ENCODE measurements at regions not wholly inside any gene's neighbourhood (a gene's known extent, or its start where the extent isn't known, plus 50 kb on each side); places are given as distances from the start of the nearest gene placed in this dataset.

DNA sequence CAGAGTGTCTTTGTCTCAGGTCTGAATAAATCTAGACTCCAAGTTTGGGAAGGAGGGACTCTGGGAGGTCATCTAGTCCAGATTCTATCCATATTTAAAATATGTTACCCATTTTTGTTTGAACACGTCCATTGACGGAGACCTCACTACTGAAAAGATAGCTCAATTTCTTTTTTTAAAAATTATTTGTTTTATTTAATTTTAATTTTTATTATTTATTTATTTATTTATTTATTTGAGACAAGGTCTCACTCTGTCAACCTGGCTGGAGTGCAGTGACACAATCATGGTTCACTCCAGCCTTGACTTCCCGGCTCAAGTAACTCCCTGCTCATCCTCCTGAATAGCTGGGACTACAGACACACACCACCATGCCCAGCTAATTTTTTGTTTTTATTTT lies 89.5 kb upstream of the SNX19 start:
- no peak for TF ChIP-seq IRF2 (CRISPR knock-in tag; IDR thresholded peaks at IDR 0.05)
- no peak for TF ChIP-seq ZNF124 (CRISPR knock-in tag; IDR thresholded peaks at IDR 0.05)
- no peak for TF ChIP-seq ESRRA (IDR thresholded peaks at IDR 0.05; ENCODE audit: borderline replicate concordance, low read depth)
- TF ChIP-seq RBBP5 (IDR thresholded peaks at IDR 0.05; ENCODE audit: borderline replicate concordance, insufficient read depth, low read length, poor library complexity, severe bottlenecking) = no peak
- no peak for TF ChIP-seq BHLHE40 (IDR thresholded peaks at IDR 0.05; ENCODE audit: low read length)
- TF ChIP-seq ZNF239 (CRISPR knock-in tag; IDR thresholded peaks at IDR 0.05) = no peak
- TF ChIP-seq, protein P1, sequence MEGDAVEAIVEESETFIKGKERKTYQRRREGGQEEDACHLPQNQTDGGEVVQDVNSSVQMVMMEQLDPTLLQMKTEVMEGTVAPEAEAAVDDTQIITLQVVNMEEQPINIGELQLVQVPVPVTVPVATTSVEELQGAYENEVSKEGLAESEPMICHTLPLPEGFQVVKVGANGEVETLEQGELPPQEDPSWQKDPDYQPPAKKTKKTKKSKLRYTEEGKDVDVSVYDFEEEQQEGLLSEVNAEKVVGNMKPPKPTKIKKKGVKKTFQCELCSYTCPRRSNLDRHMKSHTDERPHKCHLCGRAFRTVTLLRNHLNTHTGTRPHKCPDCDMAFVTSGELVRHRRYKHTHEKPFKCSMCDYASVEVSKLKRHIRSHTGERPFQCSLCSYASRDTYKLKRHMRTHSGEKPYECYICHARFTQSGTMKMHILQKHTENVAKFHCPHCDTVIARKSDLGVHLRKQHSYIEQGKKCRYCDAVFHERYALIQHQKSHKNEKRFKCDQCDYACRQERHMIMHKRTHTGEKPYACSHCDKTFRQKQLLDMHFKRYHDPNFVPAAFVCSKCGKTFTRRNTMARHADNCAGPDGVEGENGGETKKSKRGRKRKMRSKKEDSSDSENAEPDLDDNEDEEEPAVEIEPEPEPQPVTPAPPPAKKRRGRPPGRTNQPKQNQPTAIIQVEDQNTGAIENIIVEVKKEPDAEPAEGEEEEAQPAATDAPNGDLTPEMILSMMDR (IDR thresholded peaks at IDR 0.05 in 2 of 3, conservative IDR thresholded peaks at IDR 0.05 in 1 of 3; ENCODE audit: insufficient read depth in 2 of 3, low read depth in 1 of 3, low read length in 3 of 3) = no peak
- TF ChIP-seq TAF9B (IDR thresholded peaks at IDR 0.05; ENCODE audit: partially characterized antibody) = no peak
- no peak for TF ChIP-seq POLR2A (conservative IDR thresholded peaks at IDR 0.05)
- TF ChIP-seq MYNN (IDR thresholded peaks at IDR 0.05) = no peak
- TF ChIP-seq MYNN (CRISPR knock-in tag; IDR thresholded peaks at IDR 0.05) = no peak
- TF ChIP-seq CREM (IDR thresholded peaks at IDR 0.05; ENCODE audit: low read depth) = no peak

Measured in K562 (cell line).